Endodermal cell (in vitro differentiated cells): ENCODE measurements at regions not wholly inside any gene's neighbourhood (a gene's known extent, or its start where the extent isn't known, plus 50 kb on each side); places are given as distances from the start of the nearest gene placed in this dataset.
"Not testable (repeated sequence)": the region's sequence is repeated elsewhere in the genome, so short reads cannot be mapped to it uniquely, and the experiment has no call there.

Source experiments
- DNase-seq: peaks from one replicate; pipeline ENCODE4 v3.0.0-alpha.2; 2017
- H3K27ac ChIP-seq: 2 replicates; pipeline ENCODE4 v1.5.1; 2013; ENCODE audit warnings: mild to moderate bottlenecking, low read depth, low read length, moderate library complexity
- H3K27me3 ChIP-seq: 2 replicates; pipeline ENCODE4 v1.6.1; 2013; ENCODE audit warnings: mild to moderate bottlenecking, low read length, moderate library complexity; ENCODE audit not compliant: insufficient read depth, control insufficient read depth, poor library complexity, severe bottlenecking
- H3K36me3 ChIP-seq: 2 replicates; pipeline ENCODE4 v1.7.0; 2013; ENCODE audit warnings: mild to moderate bottlenecking, low read length, moderate library complexity; ENCODE audit not compliant: control insufficient read depth, insufficient read depth
- H3K4me1 ChIP-seq: one replicate; pipeline ENCODE4 v1.7.0; 2013; ENCODE audit warnings: low read length; ENCODE audit not compliant: control insufficient read depth, insufficient read depth
- H3K4me3 ChIP-seq: 2 replicates; pipeline ENCODE4 v1.5.1; 2013; ENCODE audit warnings: mild to moderate bottlenecking, low read length, moderate library complexity
- H3K9ac ChIP-seq: 2 replicates; pipeline ENCODE4 v1.6.1; 2013; ENCODE audit warnings: mild to moderate bottlenecking, low read length, moderate library complexity; ENCODE audit not compliant: poor library complexity, severe bottlenecking; ENCODE audit errors: extremely low read depth
- H3K9me3 ChIP-seq: 2 replicates; pipeline ENCODE4 v1.6.1; 2013; ENCODE audit warnings: mild to moderate bottlenecking, low read length, moderate library complexity; ENCODE audit not compliant: control insufficient read depth
- H3K27ac Mint-ChIP-seq: 2 replicates; pipeline ENCODE4 v1.8.0; 2020; ENCODE audit warnings: mixed read lengths
- H3K27me3 Mint-ChIP-seq: 2 replicates; pipeline ENCODE4 v1.8.0; 2021; ENCODE audit warnings: mild to moderate bottlenecking, mixed read lengths; ENCODE audit not compliant: insufficient read depth
- H3K36me3 Mint-ChIP-seq: 2 replicates; pipeline ENCODE4 v1.8.0; 2020; ENCODE audit warnings: low read depth, mixed read lengths
- H3K4me1 Mint-ChIP-seq: 2 replicates; pipeline ENCODE4 v1.8.0; 2020; ENCODE audit warnings: mixed read lengths
- H3K4me3 Mint-ChIP-seq: 2 replicates; pipeline ENCODE4 v1.8.0; 2020; ENCODE audit warnings: mild to moderate bottlenecking, moderate library complexity, mixed read lengths
- H3K9me3 Mint-ChIP-seq: 2 replicates; pipeline ENCODE4 v1.8.0; 2020; ENCODE audit warnings: mild to moderate bottlenecking, mixed read lengths
- CTCF ChIP-seq: fragments of 200-600 bp; sonication (generic); conservative IDR thresholded peaks from 2 replicates; pipeline ENCODE4 v1.5.0; 2021; ENCODE audit warnings: antibody characterized with exemption, mild to moderate bottlenecking
- WGBS, 2 experiments: methylation state at CpG; one replicate each; pipeline versions ENCODE4 v1.1.5 to v1.1.7; 2013; ENCODE audit warnings: missing lambda C conversion rate in 2 of 2, mixed read lengths in 1 of 2; ENCODE audit not compliant: insufficient coverage in 1 of 2, insufficient read length in 1 of 2; 5-methylcytosine and 5-hydroxymethylcytosine counted together

- no peak for DNase-seq
- Mint-ChIP-seq H3K4me1 (no peaks in the 10 kb centered on the region), H3K36me3 (no peaks in the 10 kb centered on the region), H3K27ac (no peak overlapping the region), H3K4me3 (no peak overlapping the region), H3K27me3 (peaks cover 3% of the 10 kb centered on the region), H3K9me3 (peaks cover 2% of the 10 kb centered on the region)
- H3K4me3 ChIP-seq: no peak overlapping the region
- no peaks in the 10 kb centered on the region for H3K36me3 ChIP-seq
- 78 to 88% methylated on average over 1 to 3 of the region's 3 CpGs for WGBS, 2 experiments
- no peak overlapping the region for H3K9ac ChIP-seq
- H3K4me1 ChIP-seq: no peaks in the 10 kb centered on the region
- H3K27ac ChIP-seq: no peak overlapping the region
- H3K9me3 ChIP-seq: no peaks in the 10 kb centered on the region
- no peaks in the 10 kb centered on the region for H3K27me3 ChIP-seq
- no peak for TF ChIP-seq CTCF
Measured at GRCh38 chr7:73954181-73954580, 73.8 kb upstream of the ELN start.

- H3K4me3 ChIP-seq: no peak overlapping the region
- DNase-seq: no peak
- H3K27ac ChIP-seq: no peak overlapping the region
- no peak overlapping the region for H3K27ac Mint-ChIP-seq
- no peaks in the 10 kb centered on the region for H3K9me3 Mint-ChIP-seq
- H3K36me3 ChIP-seq: no peaks in the 10 kb centered on the region
- H3K4me3 Mint-ChIP-seq: no peak overlapping the region
- H3K4me1 ChIP-seq: no peaks in the 10 kb centered on the region
- no peaks in the 10 kb centered on the region for H3K36me3 Mint-ChIP-seq
- WGBS, 2 experiments: 98 to 100% methylated on average over 1 to 2 of the region's 2 CpGs
- H3K9me3 ChIP-seq: no peaks in the 10 kb centered on the region
- no peaks in the 10 kb centered on the region for H3K4me1 Mint-ChIP-seq
- H3K9ac ChIP-seq: no peak overlapping the region
- no peak for TF ChIP-seq CTCF
- H3K27me3 Mint-ChIP-seq: peaks cover 3% of the 10 kb centered on the region
- H3K27me3 ChIP-seq: no peaks in the 10 kb centered on the region
Measured at GRCh38 chr7:73954861-73955260, 73.1 kb upstream of the ELN start.

GRCh38 chr7:73960548-73960947 lies 67.4 kb upstream of the ELN start:
- no peak for DNase-seq
- H3K27me3 Mint-ChIP-seq: peaks cover 5% of the 10 kb centered on the region
- TF ChIP-seq CTCF: no peak
- peaks cover 16% of the 10 kb centered on the region for H3K9me3 ChIP-seq
- no peak overlapping the region for H3K27ac Mint-ChIP-seq
- no peaks in the 10 kb centered on the region for H3K4me1 Mint-ChIP-seq
- H3K4me1 ChIP-seq: no peaks in the 10 kb centered on the region
- H3K9me3 Mint-ChIP-seq: peaks cover 21% of the 10 kb centered on the region
- WGBS, 2 experiments: 88% methylated on average over 1 of the region's 3 CpGs; no CpG with 5 or more reads in 1 of the 2 experiments
- no peak overlapping the region for H3K27ac ChIP-seq
- H3K36me3 ChIP-seq: no peaks in the 10 kb centered on the region
- H3K9ac ChIP-seq: no peak overlapping the region
- H3K36me3 Mint-ChIP-seq: peaks cover 3% of the 10 kb centered on the region
- H3K27me3 ChIP-seq: no peaks in the 10 kb centered on the region
- no peak overlapping the region for H3K4me3 Mint-ChIP-seq
- no peak overlapping the region for H3K4me3 ChIP-seq

DNA sequence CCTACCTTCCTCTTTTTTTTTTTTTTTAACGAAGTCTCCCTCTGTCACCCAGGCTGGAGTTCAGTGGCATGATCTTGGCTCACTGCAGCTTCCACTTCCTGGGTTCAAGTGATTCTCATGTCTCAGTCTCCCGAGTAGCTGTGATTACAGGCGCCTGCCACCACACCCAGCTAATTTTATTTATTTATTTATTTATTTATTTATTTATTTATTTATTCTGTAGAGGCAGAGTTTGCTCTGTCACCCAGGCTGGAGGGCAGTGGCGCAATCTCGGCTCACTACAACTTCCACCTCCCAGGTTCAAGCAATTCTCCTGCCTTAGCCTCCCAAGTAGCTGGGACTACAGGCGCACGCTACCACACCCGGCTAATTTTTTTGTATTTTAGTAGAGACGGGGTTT lies 66.0 kb upstream of the ELN start:
- H3K36me3 ChIP-seq, H3K27me3 Mint-ChIP-seq, H3K9ac ChIP-seq, H3K4me1 Mint-ChIP-seq, H3K4me3 Mint-ChIP-seq, DNase-seq, H3K4me3 ChIP-seq, H3K27me3 ChIP-seq, H3K36me3 Mint-ChIP-seq, H3K27ac ChIP-seq, H3K4me1 ChIP-seq, H3K27ac Mint-ChIP-seq: not testable (repeated sequence)
- peaks cover 16% of the 10 kb centered on the region for H3K9me3 ChIP-seq
- WGBS, 2 experiments: 93% methylated on average over 8 of the region's 9 CpGs; no CpG with 5 or more reads in 1 of the 2 experiments
- peaks cover 21% of the 10 kb centered on the region for H3K9me3 Mint-ChIP-seq
